Activated T-cell treated with anti-CD3 and anti-CD28 coated beads, Interleukin-2, amount 50 U/mL, for 72 hours (primary cell): ENCODE measurements at regions not wholly inside any gene's neighbourhood (a gene's known extent, or its start where the extent isn't known, plus 50 kb on each side); places are given as distances from the start of the nearest gene placed in this dataset.

ENCODE experiments used
- ATAC-seq, 2 donors: fragments of 150-1000 bp; cut with Tn5 transposase; replicated peaks in 1 of 2; 2 replicates each; pipeline ENCODE4 v1.10.0; 2021; ENCODE audit warnings: moderate library complexity in 2 of 2, mild to moderate bottlenecking in 1 of 2
- DNase-seq, 2 donors: peaks; one replicate each; pipeline ENCODE4 v3.0.0; 2021 to 2022; ENCODE audit warnings: mixed read lengths in 1 of 2
- H3K27ac Mint-ChIP-seq: one replicate; pipeline ENCODE4 v1.8.0; 2022; ENCODE audit warnings: mild to moderate bottlenecking, moderate library complexity, mixed read lengths
- H3K27me3 Mint-ChIP-seq: one replicate; pipeline ENCODE4 v1.8.0; 2022; ENCODE audit warnings: low read depth, mixed read lengths
- H3K36me3 Mint-ChIP-seq, 2 donors: one replicate each; pipeline ENCODE4 v1.8.0; 2022; ENCODE audit warnings: mixed read lengths in 2 of 2, mild to moderate bottlenecking in 1 of 2; ENCODE audit not compliant: insufficient read depth in 2 of 2
- H3K4me1 Mint-ChIP-seq: one replicate; pipeline ENCODE4 v1.8.0; 2022; ENCODE audit warnings: low read depth, mixed read lengths
- H3K4me3 Mint-ChIP-seq, 2 donors: one replicate each; pipeline ENCODE4 v1.8.0; 2022; ENCODE audit warnings: mild to moderate bottlenecking in 2 of 2, mixed read lengths in 2 of 2, moderate library complexity in 2 of 2
- H3K9me3 Mint-ChIP-seq, 2 donors: one replicate each; pipeline ENCODE4 v1.8.0; 2022; ENCODE audit warnings: mixed read lengths in 2 of 2

DNA sequence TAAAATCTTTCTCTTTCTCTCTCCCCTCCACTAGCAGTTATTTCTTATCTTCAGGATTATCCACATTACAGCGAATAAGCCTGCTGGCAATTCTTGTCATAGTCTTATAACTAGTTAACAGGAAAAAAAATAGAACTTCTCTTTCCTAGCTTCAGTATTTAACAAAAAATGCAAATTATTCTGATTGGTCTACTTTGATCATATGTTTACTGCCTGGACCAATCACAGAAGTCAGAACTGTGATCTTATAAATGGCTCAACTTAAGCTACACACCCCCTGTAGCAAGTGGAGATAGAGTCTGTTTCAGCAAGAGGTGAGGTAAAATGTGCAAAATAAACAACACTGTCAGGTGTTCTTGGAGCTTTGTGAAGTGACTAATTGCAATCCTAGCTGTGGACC is 389.4 kb upstream of the TUSC1 start:
- no peak overlapping the region for H3K27ac Mint-ChIP-seq
- DNase-seq (no peak), ATAC-seq (no peak)
- H3K4me1 Mint-ChIP-seq: no peaks in the 10 kb centered on the region
- no peak overlapping the region for H3K4me3 Mint-ChIP-seq
- no peaks in the 10 kb centered on the region for H3K36me3 Mint-ChIP-seq
- peaks cover 1 to 3% of the 10 kb centered on the region in 2 donors for H3K9me3 Mint-ChIP-seq
- no peaks in the 10 kb centered on the region for H3K27me3 Mint-ChIP-seq

GRCh38 chr9:26066237-26066636 is 388.0 kb upstream of the TUSC1 start:
- no peaks in the 10 kb centered on the region for H3K4me1 Mint-ChIP-seq
- H3K9me3 Mint-ChIP-seq: peaks cover 0 to 7% of the 10 kb centered on the region in 2 donors
- no peak overlapping the region for H3K27ac Mint-ChIP-seq
- H3K4me3 Mint-ChIP-seq: no peak overlapping the region
- H3K27me3 Mint-ChIP-seq: no peaks in the 10 kb centered on the region
- no peaks in the 10 kb centered on the region for H3K36me3 Mint-ChIP-seq
- no peak for ATAC-seq
- DNase-seq: no peak

- Mint-ChIP-seq H3K27me3 (no peaks in the 10 kb centered on the region), H3K27ac (no peak overlapping the region), H3K9me3 (peaks cover 0 to 8% of the 10 kb centered on the region in 2 donors), H3K4me3 (no peak overlapping the region), H3K36me3 (no peaks in the 10 kb centered on the region), H3K4me1 (no peaks in the 10 kb centered on the region)
- DNase-seq (no peak), ATAC-seq (no peak)
Observed at GRCh38 chr9:26061948-26062575, 383.8 kb upstream of the TUSC1 start.

DNA sequence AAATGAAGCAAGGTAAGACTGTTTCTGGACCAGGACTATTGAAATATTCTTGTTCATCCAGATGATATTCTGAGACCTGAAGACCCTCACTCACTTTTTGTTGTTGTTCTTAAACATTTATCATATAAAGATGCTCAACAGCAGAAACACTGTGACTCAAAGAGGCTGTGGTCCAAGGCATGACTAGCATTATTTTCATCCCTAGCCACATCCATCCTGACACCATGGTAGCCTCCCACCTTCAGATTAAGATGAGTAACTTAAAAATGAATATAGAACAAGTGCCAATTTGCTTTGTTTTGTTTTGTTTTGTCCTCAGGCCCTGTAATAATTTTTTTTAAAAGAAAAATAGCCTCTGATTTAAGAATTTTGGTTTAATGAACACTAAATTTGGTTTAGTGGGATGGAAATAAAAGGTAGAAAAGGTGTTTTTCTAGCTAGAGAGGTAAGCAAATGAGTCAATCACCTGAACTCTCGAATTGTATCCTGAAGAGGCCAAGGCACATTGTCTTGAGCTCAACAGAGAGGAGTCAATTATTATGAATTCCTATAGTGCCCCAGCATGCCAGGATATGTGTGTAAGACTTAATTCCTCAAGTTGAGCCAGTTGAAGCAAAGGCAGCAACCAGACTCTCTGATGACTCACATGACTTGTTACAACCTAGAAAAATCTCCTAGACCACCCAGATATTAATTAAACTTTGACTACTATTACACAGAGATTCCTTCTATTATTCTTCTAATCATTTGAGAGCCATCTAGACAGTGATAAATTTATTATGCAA is 380.1 kb upstream of the TUSC1 start:
- no peak overlapping the region for H3K27ac Mint-ChIP-seq
- H3K36me3 Mint-ChIP-seq: no peaks in the 10 kb centered on the region
- no peaks in the 10 kb centered on the region for H3K4me1 Mint-ChIP-seq
- peaks cover 3 to 12% of the 10 kb centered on the region in 2 donors for H3K9me3 Mint-ChIP-seq
- H3K27me3 Mint-ChIP-seq: no peaks in the 10 kb centered on the region
- DNase-seq: no peak
- no peak overlapping the region for H3K4me3 Mint-ChIP-seq
- no peak for ATAC-seq

GRCh38 chr9:26057050-26057449 is 378.8 kb upstream of the TUSC1 start:
- Mint-ChIP-seq H3K27ac (no peak overlapping the region), H3K4me1 (no peaks in the 10 kb centered on the region), H3K27me3 (no peaks in the 10 kb centered on the region), H3K9me3 (peaks cover 5 to 7% of the 10 kb centered on the region in 2 donors), H3K36me3 (no peaks in the 10 kb centered on the region), H3K4me3 (no peak overlapping the region)
- ATAC-seq (no peak), DNase-seq (no peak)

- H3K36me3 Mint-ChIP-seq: no peaks in the 10 kb centered on the region
- no peak for DNase-seq
- peaks cover 8% of the 10 kb centered on the region in 2 donors for H3K9me3 Mint-ChIP-seq
- no peaks in the 10 kb centered on the region for H3K27me3 Mint-ChIP-seq
- H3K27ac Mint-ChIP-seq: no peak overlapping the region
- H3K4me1 Mint-ChIP-seq: no peaks in the 10 kb centered on the region
- ATAC-seq: no peak
- H3K4me3 Mint-ChIP-seq: no peak overlapping the region
Observed at GRCh38 chr9:26054600-26055520, 376.6 kb upstream of the TUSC1 start.

- Mint-ChIP-seq H3K36me3 (no peaks in the 10 kb centered on the region), H3K27ac (no peak overlapping the region), H3K9me3 (peaks cover 7 to 10% of the 10 kb centered on the region in 2 donors), H3K27me3 (no peaks in the 10 kb centered on the region), H3K4me1 (no peaks in the 10 kb centered on the region), H3K4me3 (no peak overlapping the region)
- ATAC-seq: no peak
- DNase-seq: no peak
Observed at GRCh38 chr9:26053954-26054353, 375.7 kb upstream of the TUSC1 start.

GRCh38 chr9:26043431-26043830 is 365.2 kb upstream of the TUSC1 start:
- peaks cover 2 to 3% of the 10 kb centered on the region in 2 donors for H3K36me3 Mint-ChIP-seq
- H3K9me3 Mint-ChIP-seq: peaks cover 14 to 15% of the 10 kb centered on the region in 2 donors
- no peaks in the 10 kb centered on the region for H3K27me3 Mint-ChIP-seq
- H3K27ac Mint-ChIP-seq: no peak overlapping the region
- no peak for ATAC-seq
- no peak for DNase-seq
- no peaks in the 10 kb centered on the region for H3K4me1 Mint-ChIP-seq
- no peak overlapping the region for H3K4me3 Mint-ChIP-seq

- Mint-ChIP-seq H3K4me3 (no peak overlapping the region), H3K27ac (no peak overlapping the region), H3K36me3 (peaks cover 0 to 3% of the 10 kb centered on the region in 2 donors), H3K27me3 (no peaks in the 10 kb centered on the region), H3K9me3 (peaks cover 4 to 15% of the 10 kb centered on the region in 2 donors), H3K4me1 (no peaks in the 10 kb centered on the region)
- no peak for ATAC-seq
- DNase-seq: no peak
Observed at GRCh38 chr9:26034786-26035185, 356.5 kb upstream of the TUSC1 start.

DNA sequence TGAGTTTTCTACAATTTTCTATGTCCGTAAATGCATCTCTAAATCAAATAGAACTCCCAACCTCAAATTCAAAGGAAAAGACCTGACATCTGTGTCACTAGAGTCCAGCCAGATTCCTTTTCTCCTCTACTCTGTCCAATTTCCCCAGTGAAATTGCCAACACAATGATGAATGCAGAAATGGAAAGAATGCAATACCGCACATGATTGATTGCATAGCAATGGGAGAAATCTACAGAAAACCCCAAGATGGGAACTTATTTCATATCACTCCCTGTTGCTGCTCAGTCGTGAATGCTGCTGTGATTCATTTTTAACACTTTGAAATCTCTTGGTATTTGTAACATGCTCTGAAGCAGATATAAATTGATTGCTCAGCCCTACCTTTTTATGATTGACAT is 355.1 kb upstream of the TUSC1 start:
- Mint-ChIP-seq H3K27me3 (no peaks in the 10 kb centered on the region), H3K4me1 (no peaks in the 10 kb centered on the region), H3K4me3 (no peak overlapping the region), H3K27ac (no peak overlapping the region), H3K36me3 (no peaks in the 10 kb centered on the region), H3K9me3 (peaks cover 4 to 11% of the 10 kb centered on the region in 2 donors)
- DNase-seq (no peak), ATAC-seq (no peak)

- DNase-seq (no peak), ATAC-seq (no peak)
- Mint-ChIP-seq H3K4me3 (no peak overlapping the region), H3K27me3 (no peaks in the 10 kb centered on the region), H3K4me1 (no peaks in the 10 kb centered on the region), H3K27ac (no peak overlapping the region), H3K36me3 (no peaks in the 10 kb centered on the region), H3K9me3 (peaks cover 5 to 7% of the 10 kb centered on the region in 2 donors)
Observed at GRCh38 chr9:26026423-26027100, 348.3 kb upstream of the TUSC1 start.

GRCh38 chr9:26013199-26013598 is 335.0 kb upstream of the TUSC1 start:
- Mint-ChIP-seq H3K36me3 (peaks cover 0 to 2% of the 10 kb centered on the region in 2 donors), H3K4me1 (no peaks in the 10 kb centered on the region), H3K9me3 (peaks cover 17 to 21% of the 10 kb centered on the region in 2 donors), H3K27me3 (no peaks in the 10 kb centered on the region), H3K4me3 (no peak overlapping the region), H3K27ac (no peak overlapping the region)
- DNase-seq: no peak
- no peak for ATAC-seq
